Midbrain (tissue), 1 donor: ENCODE measurements at regions not wholly inside any gene's neighbourhood (a gene's known extent, or its start where the extent isn't known, plus 50 kb on each side); places are given as distances from the start of the nearest gene placed in this dataset.
"Not testable (repeated sequence)": the region's sequence is repeated elsewhere in the genome, so short reads cannot be mapped to it uniquely, and the experiment has no call there.

Experiments
- DNase-seq: peaks from one replicate; lab custom pipeline; 2025; lab: John Stamatoyannopoulos, UW

GRCh38 chr15:87533637-87534036, 722.9 kb downstream of the NTRK3 start:
- DNase-seq = not testable (repeated sequence)

GRCh38 chr15:87528873-87529272, 727.7 kb downstream of the NTRK3 start:
- no peak for DNase-seq

GRCh38 chr15:87527875-87528274, 728.7 kb downstream of the NTRK3 start:
- DNase-seq = no peak

DNA sequence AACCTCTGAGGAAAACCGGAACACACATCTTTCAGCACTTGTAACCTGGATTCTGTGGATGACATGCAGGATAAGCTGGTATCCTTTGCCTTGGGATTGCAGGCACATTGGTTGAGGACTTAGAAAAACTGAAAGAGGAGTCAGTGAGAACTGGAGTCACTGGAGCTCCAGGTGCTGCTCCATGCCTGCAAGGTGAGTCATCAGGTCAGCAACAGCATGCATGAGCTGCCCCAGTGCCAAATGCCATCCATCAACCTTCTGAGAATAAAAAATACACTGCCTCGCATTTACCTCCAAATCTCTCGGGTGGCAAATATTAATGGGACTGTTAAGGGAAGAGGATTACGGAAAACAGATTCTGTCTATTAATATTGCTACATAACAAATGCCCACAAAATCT, 729.1 kb downstream of the NTRK3 start:
- no peak for DNase-seq

GRCh38 chr15:87523516-87523915, 733.0 kb downstream of the NTRK3 start:
- no peak for DNase-seq

GRCh38 chr15:87522997-87523396, 733.5 kb downstream of the NTRK3 start:
- no peak for DNase-seq

GRCh38 chr15:87518957-87519356, 737.6 kb downstream of the NTRK3 start:
- no peak for DNase-seq

GRCh38 chr15:87508086-87508485, 748.5 kb downstream of the NTRK3 start:
- no peak for DNase-seq

GRCh38 chr15:87502173-87502572, 754.4 kb downstream of the NTRK3 start:
- no peak for DNase-seq

- no peak for DNase-seq
These were observed 756.3 kb downstream of the NTRK3 start for GRCh38 chr15:87500240-87500639.

DNA sequence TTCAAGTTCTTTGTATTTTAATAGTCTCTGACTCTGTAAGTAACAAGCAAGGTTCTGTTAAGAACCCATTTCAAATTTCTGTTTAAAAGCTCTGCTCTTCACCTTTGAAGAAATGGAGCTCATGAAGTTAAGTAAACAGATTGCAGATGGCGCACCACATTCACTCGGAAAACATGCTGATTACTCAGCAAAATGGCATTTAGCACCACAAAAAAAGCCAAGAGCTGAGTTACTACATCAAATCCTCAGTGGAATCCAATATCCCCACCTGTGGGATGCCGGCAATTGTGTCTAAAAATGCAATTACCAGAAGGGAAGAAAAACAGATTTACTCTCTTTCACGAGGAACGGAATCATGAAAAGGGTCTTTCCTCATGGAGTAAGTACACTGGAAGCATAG, 758.0 kb downstream of the NTRK3 start:
- no peak for DNase-seq

DNA sequence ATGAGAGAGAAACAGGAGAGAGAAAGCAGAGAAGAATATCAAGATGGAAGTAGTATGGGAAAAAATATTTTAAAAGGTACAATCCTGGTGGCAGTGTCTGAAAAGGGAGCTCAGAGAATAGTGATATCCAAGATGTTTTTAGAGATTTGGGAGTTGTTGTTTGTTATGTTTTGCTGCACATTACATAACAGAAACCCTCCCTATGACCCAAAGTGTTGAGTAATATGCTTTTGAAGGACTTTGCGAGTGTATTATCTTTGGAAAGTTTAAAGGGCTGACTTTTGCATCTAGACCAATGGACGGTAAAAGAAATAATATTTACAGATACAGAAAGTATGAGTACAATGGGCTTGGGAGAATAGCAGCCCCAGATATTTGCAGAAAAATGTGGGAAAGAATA, 759.7 kb downstream of the NTRK3 start:
- no peak for DNase-seq

DNA sequence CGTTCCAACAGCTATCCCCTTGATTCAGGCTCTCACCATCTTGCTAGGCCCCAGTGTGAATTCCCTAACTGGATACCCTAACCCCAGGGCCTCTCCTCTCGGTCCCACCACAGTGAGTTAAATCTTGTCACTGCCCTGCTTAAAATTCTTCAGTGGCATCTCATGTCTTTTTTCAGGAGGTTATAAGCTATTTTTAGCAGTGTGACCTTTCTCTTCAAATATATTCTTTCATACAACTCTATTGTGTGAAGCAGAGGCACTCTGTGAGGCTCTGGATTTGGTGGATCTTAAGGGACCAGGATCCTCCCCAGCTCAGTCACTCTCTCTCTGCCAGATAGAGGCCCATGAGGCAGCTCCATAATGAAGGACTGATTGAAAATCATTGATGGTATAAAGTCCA, 760.4 kb downstream of the NTRK3 start:
- no peak for DNase-seq

DNA sequence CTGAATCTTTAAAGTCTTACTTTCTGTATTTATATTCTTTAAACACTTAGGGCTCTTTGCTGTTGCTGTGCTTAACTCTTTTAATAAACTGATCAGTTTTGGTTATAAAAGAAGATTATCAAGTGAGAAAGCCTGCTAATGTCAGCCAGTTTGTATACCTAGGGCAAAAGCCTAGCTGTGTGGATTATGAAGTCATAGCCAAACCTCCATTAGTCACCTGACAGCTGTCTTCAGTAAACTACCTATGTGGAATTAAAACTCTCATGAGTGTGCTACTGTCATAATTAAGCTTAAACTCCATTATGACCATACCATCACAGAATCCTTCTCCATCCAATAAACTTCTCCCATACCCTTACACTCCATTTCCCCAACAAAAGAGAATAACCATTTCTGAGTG, 762.7 kb downstream of the NTRK3 start:
- no peak for DNase-seq

- no peak for DNase-seq
These were observed 764.2 kb downstream of the NTRK3 start for GRCh38 chr15:87492321-87492720.

DNA sequence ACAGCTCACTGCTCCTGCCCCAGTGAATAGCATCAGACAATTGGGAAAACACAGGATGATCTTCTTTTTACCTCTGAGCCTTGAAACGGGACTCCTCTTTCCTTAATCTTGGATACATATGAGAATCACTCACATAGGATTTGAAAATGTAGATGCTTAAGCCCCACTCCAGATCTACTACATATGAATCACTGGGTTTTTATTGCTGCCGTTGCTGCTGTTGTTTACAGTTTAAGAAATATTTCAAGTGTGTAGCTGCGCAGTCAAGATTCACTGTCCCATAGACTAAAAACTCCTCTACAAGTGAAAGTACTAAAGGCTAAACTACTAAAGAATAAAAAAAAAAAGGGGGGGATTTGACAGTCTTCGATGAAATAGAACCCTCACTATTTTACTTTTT, 765.9 kb downstream of the NTRK3 start:
- no peak for DNase-seq

DNA sequence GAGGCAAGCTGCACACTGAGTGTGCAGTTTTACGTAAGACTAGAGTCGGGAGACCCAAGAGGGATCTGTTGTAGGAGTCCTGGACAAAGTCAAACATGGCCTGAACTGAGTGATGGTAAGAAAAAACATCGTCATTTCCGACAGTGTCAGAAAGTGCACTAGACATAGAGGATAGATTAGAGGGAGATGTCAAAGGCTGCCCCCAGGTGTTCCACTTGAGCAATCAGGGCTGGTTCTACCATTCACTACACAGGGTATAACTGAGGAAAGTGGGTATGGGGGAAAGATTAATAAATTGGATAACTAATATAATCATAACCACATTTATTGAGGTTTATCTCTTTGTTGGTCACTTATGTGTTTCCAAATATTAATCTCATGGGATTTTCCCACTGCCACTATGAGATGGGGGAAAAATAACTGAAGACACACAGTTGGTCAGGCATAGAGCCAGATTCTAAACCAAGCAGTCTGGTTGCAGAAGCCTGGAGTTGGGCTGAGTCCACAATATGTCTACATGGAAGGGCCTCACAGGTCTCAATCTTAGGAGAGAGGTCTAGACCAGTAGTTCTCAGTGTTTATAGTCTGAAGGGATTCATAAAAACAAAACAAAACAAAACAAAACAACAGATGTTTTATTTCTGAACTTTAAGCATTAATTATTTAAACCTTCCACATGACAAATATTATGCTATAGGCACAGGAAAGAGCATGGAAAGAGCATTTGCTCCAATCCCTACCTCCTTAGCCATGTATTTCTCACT, 766.5 kb downstream of the NTRK3 start:
- DNase-seq = no peak

GRCh38 chr15:87489456-87489855, 767.1 kb downstream of the NTRK3 start:
- no peak for DNase-seq

DNA sequence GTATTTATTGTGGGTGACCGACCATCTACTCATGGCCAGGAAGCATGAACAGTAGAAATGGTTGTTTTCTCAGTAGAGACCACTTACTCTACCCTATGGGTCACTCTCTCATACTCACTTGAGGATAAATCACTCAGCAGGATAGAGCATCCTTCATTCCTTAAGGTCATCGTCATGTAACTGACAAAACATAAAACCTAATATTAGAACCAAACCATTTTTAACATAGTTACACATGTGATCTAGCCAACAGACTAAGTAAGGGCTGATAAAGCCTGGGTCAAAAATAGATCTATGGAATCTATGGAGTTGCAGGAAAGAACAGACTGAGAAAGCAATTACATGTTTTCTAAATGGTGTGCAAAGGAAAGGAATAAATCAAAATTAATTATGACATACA, 769.1 kb downstream of the NTRK3 start:
- no peak for DNase-seq

DNA sequence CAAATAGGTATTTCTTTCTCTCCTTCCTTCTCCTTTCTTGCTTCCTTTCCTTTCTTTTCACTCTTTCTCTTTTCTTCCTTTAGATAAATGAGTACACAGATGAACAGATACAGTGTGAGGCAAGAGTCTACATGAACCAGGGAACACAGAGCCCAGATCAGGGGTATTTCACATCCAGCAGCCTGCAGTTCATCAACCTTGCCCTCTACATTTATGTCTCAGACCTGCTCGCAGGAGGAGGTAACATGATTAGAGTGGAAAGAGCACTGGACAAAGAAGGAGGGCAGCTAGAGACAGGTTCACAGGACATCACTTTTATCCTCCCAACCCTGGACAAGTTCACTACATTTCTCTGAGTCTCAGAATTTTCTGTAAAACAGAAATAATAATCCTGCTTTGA, 773.1 kb downstream of the NTRK3 start:
- DNase-seq = no peak

GRCh38 chr15:87481126-87481525, 775.4 kb downstream of the NTRK3 start:
- DNase-seq = no peak

DNA sequence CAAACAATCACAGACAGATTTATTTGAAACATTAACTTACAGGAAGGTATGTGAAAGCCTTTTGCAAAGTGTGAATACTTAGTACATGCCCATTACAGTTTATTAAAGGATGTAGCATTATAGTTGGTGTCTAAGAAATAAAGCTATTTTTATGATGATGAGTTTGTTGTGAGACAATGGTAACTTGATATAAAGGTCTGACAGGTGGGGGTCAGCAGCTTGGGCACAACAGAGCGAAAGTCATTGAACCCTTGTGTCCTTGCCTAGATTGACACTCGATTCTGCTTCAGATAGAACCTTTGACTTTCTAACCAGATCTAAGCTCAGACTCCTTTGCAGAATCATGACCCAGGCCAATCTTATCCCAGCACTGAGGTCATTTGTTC, 777.9 kb downstream of the NTRK3 start:
- DNase-seq = no peak

- DNase-seq = peak; percentile 47
These were observed 778.5 kb downstream of the NTRK3 start for GRCh38 chr15:87477737-87478686.
